Fibroblast of villous mesenchyme (primary cell): ENCODE measurements at regions not wholly inside any gene's neighbourhood (a gene's known extent, or its start where the extent isn't known, plus 50 kb on each side); places are given as distances from the start of the nearest gene placed in this dataset.

Experiments used
- DNase-seq: peaks from one replicate; pipeline ENCODE4 v3.0.0-alpha.2; 2010; ENCODE audit warnings: low read depth
- H3K4me3 ChIP-seq: 2 replicates; pipeline ENCODE4 v1.5.1; 2011; ENCODE audit warnings: low read depth, mild to moderate bottlenecking, low read length
- TF ChIP-seq, protein P1 (sequence below): IDR thresholded peaks from 2 replicates; pipeline ENCODE4 v1.5.1; 2012; ENCODE audit warnings: low read depth, mild to moderate bottlenecking, low read length; ENCODE audit not compliant: insufficient read depth

DNA sequence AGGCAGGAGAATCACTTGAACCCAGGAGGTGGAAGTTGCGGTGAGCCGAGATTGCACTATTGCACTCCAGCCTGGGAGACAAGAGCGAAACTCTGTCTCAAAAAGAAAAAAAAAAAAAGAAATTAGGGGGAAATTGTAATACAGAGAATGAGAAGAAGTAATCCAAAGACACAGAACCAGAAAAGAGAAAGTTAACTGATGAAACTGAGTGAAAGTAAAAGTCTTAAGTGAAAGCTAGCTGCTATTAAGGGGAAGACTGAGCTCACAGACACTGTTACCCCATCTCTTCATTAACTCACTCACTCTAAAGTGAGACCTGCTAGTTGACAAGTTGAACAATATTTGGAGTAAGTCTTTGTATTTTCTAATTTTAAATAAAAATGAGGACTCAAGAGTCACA is 763.0 kb upstream of the PCDH10 start:
- TF ChIP-seq, protein P1, sequence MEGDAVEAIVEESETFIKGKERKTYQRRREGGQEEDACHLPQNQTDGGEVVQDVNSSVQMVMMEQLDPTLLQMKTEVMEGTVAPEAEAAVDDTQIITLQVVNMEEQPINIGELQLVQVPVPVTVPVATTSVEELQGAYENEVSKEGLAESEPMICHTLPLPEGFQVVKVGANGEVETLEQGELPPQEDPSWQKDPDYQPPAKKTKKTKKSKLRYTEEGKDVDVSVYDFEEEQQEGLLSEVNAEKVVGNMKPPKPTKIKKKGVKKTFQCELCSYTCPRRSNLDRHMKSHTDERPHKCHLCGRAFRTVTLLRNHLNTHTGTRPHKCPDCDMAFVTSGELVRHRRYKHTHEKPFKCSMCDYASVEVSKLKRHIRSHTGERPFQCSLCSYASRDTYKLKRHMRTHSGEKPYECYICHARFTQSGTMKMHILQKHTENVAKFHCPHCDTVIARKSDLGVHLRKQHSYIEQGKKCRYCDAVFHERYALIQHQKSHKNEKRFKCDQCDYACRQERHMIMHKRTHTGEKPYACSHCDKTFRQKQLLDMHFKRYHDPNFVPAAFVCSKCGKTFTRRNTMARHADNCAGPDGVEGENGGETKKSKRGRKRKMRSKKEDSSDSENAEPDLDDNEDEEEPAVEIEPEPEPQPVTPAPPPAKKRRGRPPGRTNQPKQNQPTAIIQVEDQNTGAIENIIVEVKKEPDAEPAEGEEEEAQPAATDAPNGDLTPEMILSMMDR, result no peak
- no peak for DNase-seq

DNA sequence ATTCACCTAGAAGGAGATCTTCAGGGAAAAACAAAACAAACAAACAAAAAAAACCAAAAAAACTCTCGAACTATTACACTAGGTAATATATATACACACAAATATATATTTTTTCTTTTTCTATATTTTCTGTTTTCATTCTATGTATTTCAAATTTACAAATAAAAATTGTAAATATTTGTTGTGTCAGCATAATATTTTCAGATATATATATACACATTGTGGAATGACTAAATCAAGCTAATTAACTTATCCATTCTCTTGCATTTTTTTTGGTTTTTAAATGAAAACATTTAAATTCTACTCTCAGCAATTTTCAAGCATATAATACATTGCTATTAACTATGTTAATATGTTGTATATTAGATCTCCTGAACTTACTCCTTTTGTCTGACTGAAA is 762.0 kb upstream of the PCDH10 start:
- no peak for DNase-seq
- no peak overlapping the region for H3K4me3 ChIP-seq
- TF ChIP-seq, protein P1, result no peak

More for the DNA sequence above, 763.0 kb upstream of the PCDH10 start:
- no peak overlapping the region for H3K4me3 ChIP-seq

DNA sequence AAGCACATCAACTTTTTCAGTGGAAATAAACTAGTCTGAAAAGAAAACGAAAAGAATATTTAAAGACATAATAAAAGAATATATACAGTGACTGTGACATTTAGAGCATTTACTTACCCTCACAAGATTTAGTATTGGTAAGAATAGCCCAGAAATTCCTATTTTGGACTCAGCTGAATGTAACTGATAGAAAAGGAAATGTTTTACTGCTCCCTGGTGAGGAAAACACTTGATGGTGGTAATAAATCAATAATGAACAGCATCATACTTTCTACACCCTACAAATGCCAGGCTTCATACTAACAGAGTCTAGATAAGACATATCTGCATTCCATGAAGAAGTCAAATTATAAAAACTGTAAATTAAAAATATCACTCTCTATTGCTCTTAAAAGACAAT is 753.5 kb upstream of the PCDH10 start:
- TF ChIP-seq, protein P1, result no peak
- DNase-seq, result no peak
- no peak overlapping the region for H3K4me3 ChIP-seq

DNA sequence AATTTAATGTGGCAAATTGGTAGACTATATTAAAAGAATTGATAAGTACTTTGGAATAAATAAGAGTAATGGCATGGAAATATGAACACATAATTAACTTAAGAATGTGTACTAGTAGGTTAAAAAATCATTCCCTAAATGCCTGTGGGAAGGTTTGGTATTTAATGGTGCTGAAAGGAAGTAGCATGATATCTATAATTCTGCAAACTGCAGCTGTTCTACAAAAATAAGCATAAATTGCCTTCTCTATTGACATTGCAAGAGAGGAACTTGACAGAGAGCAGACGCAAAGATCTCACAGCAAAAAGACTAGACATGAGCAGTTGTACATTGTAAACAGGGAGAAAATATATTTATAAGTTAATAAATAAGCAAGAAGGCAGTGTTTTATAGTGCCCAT is 752.5 kb upstream of the PCDH10 start:
- peak; percentile 3 for DNase-seq
- TF ChIP-seq, protein P1, result no peak
- H3K4me3 ChIP-seq, result no peak overlapping the region

DNA sequence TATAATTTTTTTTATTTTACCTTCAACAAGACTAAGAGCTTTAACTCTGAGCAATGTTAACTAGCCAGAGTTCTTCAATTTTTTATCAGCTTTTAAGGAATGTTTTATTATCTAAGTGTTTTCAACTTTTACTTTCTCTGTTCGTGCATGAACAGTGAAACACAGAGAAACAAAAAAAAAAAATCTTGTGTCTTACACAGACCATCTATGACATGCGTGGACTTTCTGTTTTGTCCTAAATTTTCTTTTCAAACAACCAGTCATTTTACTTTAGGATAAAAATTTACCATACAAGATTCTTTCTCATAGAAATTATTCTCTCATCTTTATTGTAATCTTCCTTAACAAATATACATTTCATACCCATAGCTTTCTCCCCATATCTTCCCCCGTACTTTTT is 731.9 kb upstream of the PCDH10 start:
- TF ChIP-seq, protein P1, result no peak
- no peak overlapping the region for H3K4me3 ChIP-seq
- no peak for DNase-seq

- DNase-seq, result no peak
- H3K4me3 ChIP-seq, result no peak overlapping the region
- TF ChIP-seq, protein P1, result no peak
Observed at GRCh38 chr4:132427125-132427524, 722.0 kb upstream of the PCDH10 start.

DNA sequence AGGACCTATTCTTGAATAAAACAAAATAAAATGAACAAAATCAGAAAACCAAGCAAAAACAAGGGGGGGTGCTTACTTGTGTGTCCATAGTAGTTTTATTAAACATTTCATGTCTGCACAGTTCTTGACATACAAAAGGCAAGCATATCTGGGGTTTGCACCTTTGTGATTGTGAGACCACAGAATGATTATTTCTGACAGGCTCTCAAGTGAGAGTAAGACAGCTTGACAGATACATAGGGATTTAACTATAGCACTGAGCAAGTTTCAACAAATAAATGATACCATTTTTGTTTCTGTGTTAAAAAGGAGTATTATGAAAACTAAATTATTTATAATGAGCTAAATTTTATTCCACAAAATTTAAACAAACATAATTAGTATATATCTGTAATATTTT is 712.0 kb upstream of the PCDH10 start:
- H3K4me3 ChIP-seq, result no peak overlapping the region
- TF ChIP-seq, protein P1, result no peak
- DNase-seq, result no peak
